Keratinocyte (primary cell): ENCODE measurements at regions not wholly inside any gene's neighbourhood (a gene's known extent, or its start where the extent isn't known, plus 50 kb on each side); places are given as distances from the start of the nearest gene placed in this dataset.

Experiments used
- DNase-seq: peaks from one replicate; pipeline ENCODE4 v3.0.0-alpha.2; 2011; ENCODE audit warnings: low read depth, missing footprints, low spot score
- FAIRE-seq: peaks from 2 replicates; lab custom pipeline; 2011; peaks lifted over from hg19 to GRCh38; lab: Jason Lieb, UNC
- H2AFZ ChIP-seq: 2 replicates; pipeline ENCODE4 v1.6.0; 2012; ENCODE audit warnings: low read length, control low read depth, inconsistent platforms; ENCODE audit not compliant: control insufficient read depth
- H3K27ac ChIP-seq: 2 replicates; pipeline ENCODE4 v1.5.1; 2011; ENCODE audit warnings: low read length; ENCODE audit not compliant: control insufficient read depth, insufficient read depth
- H3K27me3 ChIP-seq: 3 replicates; pipeline ENCODE4 v1.6.0; 2011; ENCODE audit warnings: low read length; ENCODE audit not compliant: control insufficient read depth, insufficient read depth; ENCODE audit errors: extremely low read depth
- H3K36me3 ChIP-seq, 2 experiments: 2 replicates in 1 of 2; 3 replicates in 1 of 2; pipeline ENCODE4 v1.5.1; 2011; ENCODE audit warnings: low read length in 2 of 2, mild to moderate bottlenecking in 1 of 2; ENCODE audit not compliant: control insufficient read depth in 2 of 2, insufficient read depth in 2 of 2; ENCODE audit errors: extremely low read depth in 1 of 2
- H3K4me1 ChIP-seq: 3 replicates; pipeline ENCODE4 v1.5.1; 2011; ENCODE audit warnings: low read length; ENCODE audit not compliant: control insufficient read depth, insufficient read depth; ENCODE audit errors: extremely low read depth
- H3K4me2 ChIP-seq: 3 replicates; pipeline ENCODE4 v1.6.0; 2011; ENCODE audit warnings: low read depth, low read length; ENCODE audit not compliant: control insufficient read depth, insufficient read depth; ENCODE audit errors: extremely low read depth
- H3K4me3 ChIP-seq, 3 experiments: fragments of 200-600 bp in 1 of 3; sonication (generic) in 1 of 3; 2 replicates in 2 of 3; 3 replicates in 1 of 3; pipeline ENCODE4 v1.5.1; 2011 to 2016; ENCODE audit warnings: low read length in 3 of 3, mild to moderate bottlenecking in 3 of 3, control low read depth in 2 of 3, inconsistent platforms in 1 of 3, low read depth in 1 of 3, mixed read lengths in 1 of 3, mixed run types in 1 of 3, moderate library complexity in 1 of 3; ENCODE audit not compliant: control insufficient read depth in 2 of 3, insufficient read depth in 2 of 3; ENCODE audit errors: extremely low read depth in 1 of 3
- H3K79me2 ChIP-seq: 2 replicates; pipeline ENCODE4 v1.6.0; 2012; ENCODE audit warnings: low read length; ENCODE audit not compliant: control insufficient read depth, insufficient read depth
- H3K9ac ChIP-seq: 3 replicates; pipeline ENCODE4 v1.6.0; 2011; ENCODE audit warnings: low read length; ENCODE audit not compliant: control insufficient read depth, insufficient read depth; ENCODE audit errors: extremely low read depth
- H3K9me1 ChIP-seq: 3 replicates; pipeline ENCODE4 v1.6.0; 2011; ENCODE audit warnings: low read length; ENCODE audit not compliant: control insufficient read depth, insufficient read depth; ENCODE audit errors: extremely low read depth
- H3K9me3 ChIP-seq: 2 replicates; pipeline ENCODE4 v1.5.1; 2012; ENCODE audit warnings: low read depth, low read length; ENCODE audit not compliant: control insufficient read depth
- H4K20me1 ChIP-seq: 3 replicates; pipeline ENCODE4 v1.6.0; 2011; ENCODE audit warnings: low read length; ENCODE audit not compliant: control insufficient read depth, insufficient read depth; ENCODE audit errors: extremely low read depth
- CTCF ChIP-seq, 3 experiments: IDR thresholded peaks in 1 of 3; conservative IDR thresholded peaks in 1 of 3; optimal IDR thresholded peaks in 1 of 3; 2 replicates in 2 of 3; 3 replicates in 1 of 3; pipeline versions ENCODE3 to v1.5.1; 2011; ENCODE audit warnings: low read length in 3 of 3, mild to moderate bottlenecking in 3 of 3, moderate library complexity in 2 of 3, control low read depth in 1 of 3, inconsistent platforms in 1 of 3; ENCODE audit not compliant: insufficient read depth in 2 of 3; ENCODE audit errors: extremely low read depth in 1 of 3
- EZH2 ChIP-seq: IDR thresholded peaks from one replicate; pipeline ENCODE4 v1.6.1; 2012; ENCODE audit warnings: inconsistent platforms, mild to moderate bottlenecking, low read length, moderate library complexity
- dilution Hi-C: fragments of 300-500 bp; cut with MboI; formaldehyde crosslinking; loops from one replicate; pipeline ENCODE4 v1.7.0; 2020; ENCODE audit warnings: low sequenced_read_pairs; ENCODE audit not compliant: extremely low pct_ligation_motif_present

GRCh38 chr5:98614341-98614740 lies 159.1 kb upstream of the RGMB start:
- no peak overlapping the region for H2AFZ ChIP-seq
- TF ChIP-seq CTCF (optimal IDR thresholded peaks at IDR 0.05 in 1 of 3, IDR thresholded peaks at IDR 0.05 in 1 of 3, conservative IDR thresholded peaks at IDR 0.05 in 1 of 3; ENCODE audit: extremely low read depth in 1 of 3, insufficient read depth in 2 of 3, low read length in 3 of 3) (no peak), EZH2 (no peak)
- dilution Hi-C loops = no loop called here
- no peaks in the 10 kb centered on the region for H3K79me2 ChIP-seq
- no peak overlapping the region for H3K9ac ChIP-seq
- H3K9me1 ChIP-seq = no peaks in the 10 kb centered on the region
- H3K4me3 ChIP-seq = no peak overlapping the region
- FAIRE-seq = no peak
- H3K27ac ChIP-seq = no peak overlapping the region
- H4K20me1 ChIP-seq = no peaks in the 10 kb centered on the region
- no peaks in the 10 kb centered on the region for H3K36me3 ChIP-seq
- H3K4me1 ChIP-seq = no peaks in the 10 kb centered on the region
- H3K27me3 ChIP-seq = no peaks in the 10 kb centered on the region
- DNase-seq = no peak
- H3K4me2 ChIP-seq = no peak overlapping the region
- H3K9me3 ChIP-seq = no peaks in the 10 kb centered on the region

- H2AFZ ChIP-seq = no peak overlapping the region
- no peaks in the 10 kb centered on the region for H3K36me3 ChIP-seq
- no peaks in the 10 kb centered on the region for H3K4me1 ChIP-seq
- dilution Hi-C loops = no loop called here
- no peaks in the 10 kb centered on the region for H3K9me3 ChIP-seq
- H3K4me3 ChIP-seq = no peak overlapping the region
- H3K27ac ChIP-seq = no peak overlapping the region
- no peak overlapping the region for H3K9ac ChIP-seq
- H3K9me1 ChIP-seq = no peaks in the 10 kb centered on the region
- no peaks in the 10 kb centered on the region for H4K20me1 ChIP-seq
- H3K4me2 ChIP-seq = no peak overlapping the region
- FAIRE-seq (no peak), DNase-seq (no peak)
- TF ChIP-seq EZH2 = no peak
- TF ChIP-seq CTCF (optimal IDR thresholded peaks at IDR 0.05 in 1 of 3, IDR thresholded peaks at IDR 0.05 in 1 of 3, conservative IDR thresholded peaks at IDR 0.05 in 1 of 3; ENCODE audit: extremely low read depth in 1 of 3, insufficient read depth in 2 of 3, low read length in 3 of 3) = no peak
- H3K27me3 ChIP-seq = no peaks in the 10 kb centered on the region
- no peaks in the 10 kb centered on the region for H3K79me2 ChIP-seq
Observed at GRCh38 chr5:98621821-98622220, 151.6 kb upstream of the RGMB start.
